Femur (tissue), 1 donor: ENCODE measurements at regions not wholly inside any gene's neighbourhood (a gene's known extent, or its start where the extent isn't known, plus 50 kb on each side); places are given as distances from the start of the nearest gene placed in this dataset.

Experiments
- DNase-seq: peaks from one replicate; pipeline ENCODE4 v3.0.0-alpha.2; 2017

DNA sequence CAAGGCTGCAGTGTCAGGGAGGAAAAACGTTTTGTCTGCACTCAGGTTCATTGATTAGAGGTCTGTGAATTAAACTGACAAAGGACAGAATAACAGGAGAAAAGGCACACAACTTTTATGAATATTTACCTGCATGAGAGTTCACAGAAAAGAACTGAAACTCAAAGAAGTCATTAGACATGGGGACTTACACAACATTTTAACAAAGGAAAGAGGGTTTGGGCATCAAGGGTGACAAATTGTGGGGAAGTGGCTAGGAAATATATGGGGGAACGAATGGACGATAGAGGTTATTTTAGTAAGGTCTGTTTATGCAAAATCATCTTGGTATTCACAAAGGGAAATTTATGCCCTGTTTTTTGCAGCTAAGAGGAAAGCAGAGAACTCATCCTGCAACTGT, 65.6 kb upstream of the C15orf39 start:
- DNase-seq = no peak

DNA sequence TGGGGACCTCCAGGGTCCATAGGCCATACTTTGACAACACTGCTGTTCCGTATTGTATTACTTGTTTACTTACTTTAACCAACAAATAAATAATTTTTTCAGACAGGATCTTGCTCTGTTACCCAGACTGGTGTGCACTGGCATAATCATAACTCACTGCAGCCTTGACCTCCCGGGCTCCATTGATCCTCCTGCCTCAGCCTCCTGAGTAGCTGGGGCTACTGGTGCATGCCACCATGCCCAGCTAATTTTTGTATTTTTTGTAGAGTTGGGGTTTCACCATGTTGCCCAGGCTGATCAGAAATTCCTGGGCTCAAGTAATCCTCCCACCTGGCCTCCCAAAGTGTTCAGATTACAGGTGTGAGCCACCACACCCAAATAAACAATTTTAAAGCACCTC, 64.9 kb upstream of the C15orf39 start:
- DNase-seq = no peak

DNA sequence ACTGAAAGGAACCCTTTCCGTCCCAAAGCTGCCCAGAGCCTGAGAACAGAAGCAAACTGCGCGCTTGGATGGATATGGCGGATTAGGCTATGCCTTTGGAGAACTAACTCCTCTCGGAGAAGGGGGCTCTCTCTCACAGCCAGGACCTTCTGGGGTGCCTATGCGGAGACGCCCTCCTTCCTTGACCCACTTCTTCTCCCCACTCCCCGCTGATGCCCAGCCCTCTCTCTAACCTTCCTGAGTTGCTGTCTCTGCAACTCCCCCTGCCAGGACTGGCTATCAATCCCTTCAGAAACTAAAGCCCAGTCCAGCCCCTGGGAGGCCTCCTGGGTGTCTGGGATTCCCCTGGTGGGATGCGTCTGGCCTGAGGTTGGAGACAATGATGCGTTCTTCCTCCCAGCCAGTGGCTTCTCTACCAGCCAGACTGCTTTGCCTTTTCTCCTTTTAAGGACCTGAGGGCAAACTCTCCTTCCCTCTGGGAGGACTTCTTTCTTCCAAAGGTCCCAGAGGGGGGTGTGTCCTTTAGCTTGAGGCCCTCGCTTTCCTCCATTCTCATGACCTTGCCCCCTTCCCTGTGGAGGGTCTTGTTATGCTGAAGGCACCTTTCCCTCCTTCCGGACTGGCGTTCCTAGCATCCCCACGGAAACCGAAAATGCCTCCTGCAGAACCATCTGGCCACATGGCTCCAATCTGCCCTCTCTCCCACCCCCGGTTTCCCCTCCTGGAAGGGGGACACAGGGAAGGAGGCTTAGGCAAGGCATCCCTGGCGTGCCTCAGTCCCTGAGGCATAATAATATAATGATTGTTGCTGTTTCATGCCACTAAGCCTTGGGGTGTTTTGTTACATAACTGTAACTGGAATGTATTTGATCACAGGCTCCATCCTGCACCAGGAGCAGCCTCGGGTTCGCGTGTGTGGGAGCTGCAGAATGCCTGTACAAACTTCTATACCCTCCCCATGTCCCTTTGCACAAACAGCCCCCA, 63.4 kb upstream of the C15orf39 start:
- no peak for DNase-seq

DNA sequence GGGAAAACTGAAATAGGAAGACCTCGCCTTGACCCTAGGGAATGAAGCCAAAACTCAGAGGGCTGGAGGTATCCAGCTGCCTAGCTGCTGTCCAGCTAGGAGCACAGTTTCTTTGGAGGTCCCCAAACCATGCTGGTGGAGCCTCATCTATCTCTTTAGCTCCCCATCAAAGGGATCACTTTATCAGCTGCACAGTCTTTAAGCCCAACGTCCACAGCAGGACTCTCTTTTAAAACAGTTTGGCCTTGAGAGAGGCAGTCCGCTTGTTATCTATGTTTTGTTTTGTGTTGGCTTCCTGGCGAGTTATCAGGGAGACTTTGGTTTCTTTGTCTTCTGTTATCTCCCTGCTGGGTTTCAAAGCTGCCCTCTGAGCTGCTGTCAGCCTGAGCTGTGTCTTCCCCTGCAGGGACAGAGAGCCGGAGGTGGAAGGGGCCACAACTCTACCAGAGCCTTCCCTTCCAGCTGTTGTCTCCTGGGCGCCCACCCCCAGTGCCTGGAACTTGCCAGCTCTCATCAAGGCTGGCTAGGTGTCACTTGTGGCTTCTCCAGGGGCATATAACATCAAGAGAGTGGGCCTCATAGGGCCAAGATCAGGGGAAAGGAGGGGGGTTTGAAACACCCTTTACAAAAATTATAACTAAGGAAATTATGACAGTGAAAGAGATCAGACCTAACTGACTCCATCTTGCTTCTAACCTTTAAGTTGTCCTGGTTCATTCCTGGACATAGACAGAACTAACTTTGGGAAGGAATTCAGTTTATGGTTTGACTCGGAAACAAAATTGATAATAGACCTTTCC, 61.4 kb upstream of the C15orf39 start:
- DNase-seq = no peak

DNA sequence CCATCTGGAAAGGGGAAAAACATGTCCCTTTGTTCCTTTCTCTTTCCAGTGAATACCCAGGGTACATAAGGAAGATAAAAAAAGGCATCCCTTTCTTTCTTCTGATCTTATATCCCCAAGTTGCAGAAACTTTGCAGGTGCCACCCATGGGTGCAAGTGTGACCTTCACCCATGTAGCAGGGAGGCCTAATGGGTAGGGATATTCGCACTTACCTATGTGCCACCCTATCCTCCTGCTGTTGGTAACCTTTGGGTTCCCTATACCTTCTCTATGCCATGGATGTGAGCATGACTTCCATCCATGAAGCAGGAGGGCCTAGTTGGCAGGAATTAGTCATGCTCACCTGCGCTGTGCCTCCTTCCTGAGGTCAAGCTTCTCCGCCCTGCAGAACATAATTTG, 59.2 kb upstream of the C15orf39 start:
- DNase-seq = no peak

DNA sequence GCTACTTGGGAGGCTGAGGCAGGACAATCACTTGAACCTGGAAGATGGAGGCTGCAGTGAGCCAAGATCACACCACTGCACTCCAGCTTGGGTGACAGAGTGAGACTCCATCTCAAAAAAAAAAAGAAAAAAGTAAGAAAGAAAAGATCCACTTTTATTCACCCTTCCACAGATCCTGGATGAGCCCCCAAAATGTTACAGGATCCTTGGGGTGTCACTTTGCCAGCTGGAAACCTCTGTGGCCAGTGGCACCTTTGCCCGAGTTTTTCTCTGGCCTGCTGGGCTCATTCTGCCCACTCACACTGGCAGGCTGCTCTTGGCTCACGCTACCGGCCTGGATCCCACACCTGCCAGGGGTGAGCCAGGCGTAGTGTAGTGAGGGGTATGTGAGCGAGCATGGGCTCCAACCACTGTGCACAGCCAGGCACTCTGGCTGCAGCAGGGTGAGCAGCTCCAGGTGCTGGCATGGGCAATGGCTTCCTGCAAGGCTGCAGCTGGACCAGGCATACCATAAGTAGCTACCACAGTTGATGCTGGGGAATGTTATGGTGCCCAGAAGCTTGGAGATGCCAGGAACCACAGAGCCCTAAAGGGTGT, 57.8 kb upstream of the C15orf39 start:
- no peak for DNase-seq

DNA sequence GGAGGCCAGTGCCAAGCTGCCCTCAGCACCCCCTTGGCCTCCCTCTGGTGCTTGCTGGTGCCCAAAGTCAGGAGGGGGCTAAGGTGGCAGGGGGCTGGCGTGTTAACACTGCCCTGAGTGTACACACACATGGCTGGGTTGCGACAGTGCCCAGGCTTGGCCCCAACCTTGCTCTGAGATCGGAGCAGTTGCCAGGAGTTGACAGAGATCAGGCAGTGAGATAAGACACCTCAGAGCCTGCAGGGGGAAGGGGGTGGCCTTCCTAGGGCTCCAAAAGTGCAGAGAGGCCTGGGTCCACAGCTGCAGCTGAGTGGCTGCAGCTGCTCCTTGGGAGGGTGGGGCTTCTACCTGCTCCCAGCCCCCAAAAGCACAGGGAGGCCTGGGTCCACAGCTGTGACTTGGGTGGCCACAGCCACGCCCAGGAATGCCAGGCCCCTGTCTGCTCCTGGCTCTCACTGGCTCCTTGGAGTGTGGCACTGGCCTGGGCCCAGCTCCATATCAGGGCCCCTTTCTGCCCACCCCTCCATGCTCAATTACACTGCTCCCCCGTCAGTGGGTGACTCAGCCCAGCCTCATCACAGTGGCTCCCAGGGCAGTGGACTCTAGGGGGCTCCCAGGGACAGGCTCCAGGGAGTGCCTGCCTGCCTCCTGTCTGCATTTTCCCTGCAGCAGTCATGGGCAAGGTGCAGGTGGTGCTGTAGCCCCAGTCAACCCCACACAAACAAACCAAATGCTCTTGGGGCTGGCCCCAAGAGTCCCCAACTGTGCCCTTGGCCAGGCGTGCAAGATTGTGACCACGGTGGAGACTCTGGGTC, 56.4 kb upstream of the C15orf39 start:
- DNase-seq = no peak

DNA sequence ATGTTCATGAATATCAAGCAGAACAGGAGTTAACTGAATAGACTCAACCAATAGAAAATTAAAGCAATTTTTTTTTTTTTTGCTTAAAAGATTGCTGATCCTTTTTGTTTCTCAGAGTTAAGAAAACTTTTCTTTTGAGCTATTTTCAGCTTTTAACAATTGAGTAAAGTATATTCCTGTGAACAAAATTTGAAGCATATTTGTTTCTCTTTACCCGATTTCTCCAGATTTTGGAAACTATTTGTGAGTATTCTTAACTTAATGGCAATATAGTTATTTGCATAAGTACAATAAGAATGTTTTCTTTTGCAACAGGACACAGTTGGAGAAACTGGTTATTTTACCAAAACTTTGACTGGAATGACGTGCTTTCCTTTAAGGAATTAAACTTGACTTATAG, 53.4 kb upstream of the C15orf39 start:
- no peak for DNase-seq

DNA sequence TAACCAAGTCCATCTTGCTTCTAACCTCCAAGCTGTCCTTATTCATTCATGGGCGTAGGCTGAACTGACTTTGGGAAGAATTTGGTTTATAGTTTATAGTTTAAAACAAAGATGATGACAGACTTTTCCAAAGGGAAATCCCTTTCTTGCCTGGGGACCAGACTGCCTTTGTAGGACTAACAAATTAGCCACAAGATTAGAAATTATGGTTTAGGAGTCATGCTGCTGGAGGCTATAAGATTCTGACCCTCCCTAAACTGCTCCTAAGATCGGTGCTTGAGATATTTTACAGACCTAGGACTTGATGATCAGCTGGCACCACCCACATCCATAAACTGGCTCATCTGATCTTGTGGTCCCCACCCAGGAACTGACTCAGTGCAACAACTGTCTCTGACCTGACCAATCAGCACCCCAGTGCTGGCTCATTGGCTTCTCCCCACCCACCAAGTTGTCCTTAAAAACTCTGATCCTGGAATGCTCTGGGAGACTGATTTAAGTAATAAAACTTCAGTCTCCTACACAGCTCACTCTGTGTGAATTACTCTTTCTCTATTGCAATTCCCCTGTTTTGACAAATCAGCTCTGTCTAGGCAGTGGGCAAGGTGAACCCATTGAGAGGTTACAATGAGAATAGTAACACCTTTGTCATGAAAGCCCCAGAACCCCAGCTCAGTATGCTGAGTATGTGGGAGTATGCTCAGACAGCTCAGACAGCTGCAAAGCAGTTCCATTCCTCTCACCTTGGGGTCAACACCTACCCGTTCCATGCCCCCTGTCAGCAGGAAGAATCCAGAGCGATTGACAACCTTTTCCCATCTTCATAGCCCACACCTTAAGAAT, 51.6 kb upstream of the C15orf39 start:
- DNase-seq = no peak

DNA sequence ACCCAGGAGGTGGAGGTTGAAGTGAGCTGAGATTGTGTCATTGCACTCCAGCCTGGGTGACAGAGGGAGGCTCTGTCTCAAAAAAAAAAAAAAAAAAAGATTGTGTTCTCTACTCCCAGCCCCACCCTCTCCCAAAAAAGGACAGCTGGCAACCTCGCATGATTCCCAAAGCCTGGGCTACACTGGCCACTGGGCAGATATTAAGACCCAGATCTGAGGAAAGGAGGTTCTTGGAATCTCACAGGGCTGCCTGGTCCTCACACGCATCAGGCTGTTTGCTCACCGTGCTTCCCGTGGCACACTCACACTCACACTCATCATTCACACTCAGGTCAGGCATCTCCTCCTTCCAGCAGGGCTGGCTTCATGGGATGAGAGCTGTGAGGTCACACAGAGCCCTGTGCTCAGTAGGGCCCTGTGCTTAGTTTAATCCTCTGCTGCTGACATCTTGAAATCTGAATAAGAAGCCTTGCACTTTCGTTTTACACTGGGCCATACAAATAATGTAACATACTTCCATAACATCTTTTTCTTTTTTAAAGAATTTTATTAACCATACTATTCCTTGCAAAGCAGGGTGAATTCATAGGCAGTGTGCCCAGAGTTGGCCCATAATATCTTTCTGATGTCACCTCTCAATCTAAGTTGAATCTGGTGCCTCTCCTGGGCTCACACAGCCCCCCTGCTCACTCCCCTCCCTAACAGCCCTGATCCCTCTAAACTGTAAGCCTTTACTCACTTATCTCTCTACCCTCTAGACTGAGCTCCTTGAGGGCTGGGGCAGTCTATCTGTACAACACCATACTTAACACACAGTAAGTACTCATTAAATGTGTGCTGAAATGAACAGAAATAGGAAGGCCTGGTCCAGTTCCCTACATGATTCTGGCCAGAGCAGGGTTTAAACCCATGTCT, 50.2 kb upstream of the C15orf39 start:
- no peak for DNase-seq
